Erythroblast (primary cell): ENCODE measurements at regions not wholly inside any gene's neighbourhood (a gene's known extent, or its start where the extent isn't known, plus 50 kb on each side); places are given as distances from the start of the nearest gene placed in this dataset.

Experiments
- GATA1 ChIP-seq: IDR thresholded peaks from 2 replicates; pipeline ENCODE4 v1.6.1; 2011; ENCODE audit warnings: low read depth, mild to moderate bottlenecking, control low read depth, low read length, moderate library complexity
- POLR2A ChIP-seq: IDR thresholded peaks from 2 replicates; pipeline ENCODE4 v1.6.1; 2011; ENCODE audit warnings: mild to moderate bottlenecking, low read length

- TF ChIP-seq POLR2A = no peak
- no peak for TF ChIP-seq GATA1
These were observed 68.5 kb upstream of the PRR20G start for GRCh38 chr3:127356381-127356780.
